T-cell (primary cell): ENCODE measurements at regions not wholly inside any gene's neighbourhood (a gene's known extent, or its start where the extent isn't known, plus 50 kb on each side); places are given as distances from the start of the nearest gene placed in this dataset.

Experiments
- ATAC-seq, 4 experiments: fragments of 200-7000 bp in 3 of 4; fragments of 150-1000 bp in 1 of 4; cut with Tn5 transposase; replicated peaks in 1 of 4; 1 replicate in 3 of 4; 2 replicates in 1 of 4; pipeline ENCODE4 v1.10.0; 2021; ENCODE audit warnings: moderate library complexity in 3 of 4, mild to moderate bottlenecking in 2 of 4, moderate number of reproducible peaks in 1 of 4
- CTCF ChIA-PET, 2 donors: fragments of 300-600 bp; sonication (Branson Sonifier 250); formaldehyde crosslinking; loops; one replicate each; lab custom pipeline; 2022; ENCODE audit warnings: antibody characterized with exemption in 2 of 2; lab: Charles Lee
- POLR2A ChIA-PET, 2 donors: fragments of 300-600 bp; sonication (Branson Sonifier 250); formaldehyde crosslinking; loops; one replicate each; lab custom pipeline; 2022; ENCODE audit warnings: antibody characterized with exemption in 2 of 2; lab: Charles Lee
- DNase-seq, 35 experiments: peaks; one replicate each; pipeline versions ENCODE4 v3.0.0 to v3.0.0-alpha.2; 2013 to 2023
- H3K27ac ChIP-seq: one replicate; pipeline ENCODE4 v1.5.1; 2013; ENCODE audit warnings: low read length
- H3K27me3 ChIP-seq, 2 experiments: replicated peaks in 1 of 2; 1 replicate in 1 of 2; 2 replicates in 1 of 2; pipeline versions ENCODE4 v1.6.1 to v1.7.0; 2013; ENCODE audit warnings: low read length in 1 of 2, mixed read lengths in 1 of 2; ENCODE audit not compliant: control insufficient read depth in 2 of 2, insufficient read depth in 2 of 2; ENCODE audit errors: extremely low read depth in 1 of 2
- H3K36me3 ChIP-seq, 2 donors: 1 replicate in 1 of 2; 2 replicates in 1 of 2; pipeline versions ENCODE4 v1.6.1 to v1.7.0; 2013; ENCODE audit warnings: low read length in 1 of 2; ENCODE audit not compliant: control insufficient read depth in 2 of 2, insufficient read depth in 1 of 2; ENCODE audit errors: extremely low read depth in 1 of 2
- H3K4me1 ChIP-seq, 2 experiments: 1 replicate in 1 of 2; 2 replicates in 1 of 2; pipeline versions ENCODE4 v1.6.1 to v1.7.0; 2013; ENCODE audit warnings: low read length in 2 of 2, mixed read lengths in 1 of 2; ENCODE audit not compliant: insufficient read depth in 2 of 2, control insufficient read depth in 1 of 2; ENCODE audit errors: extremely low read depth in 1 of 2
- H3K4me3 ChIP-seq, 2 donors: 1 replicate in 1 of 2; 2 replicates in 1 of 2; pipeline versions ENCODE4 v1.5.1 to v1.7.0; 2013; ENCODE audit warnings: mild to moderate bottlenecking in 2 of 2, low read length in 1 of 2, moderate library complexity in 1 of 2; ENCODE audit not compliant: control insufficient read depth in 1 of 2; ENCODE audit errors: extremely low read depth in 1 of 2
- H3K9me3 ChIP-seq: 2 replicates; pipeline ENCODE4 v1.7.0; 2013
- H3K27ac Mint-ChIP-seq, 2 donors: one replicate each; pipeline ENCODE4 v1.8.0; 2020 to 2021; ENCODE audit warnings: mild to moderate bottlenecking in 2 of 2, mixed read lengths in 2 of 2
- H3K27me3 Mint-ChIP-seq, 2 donors: one replicate each; pipeline ENCODE4 v1.8.0; 2021 to 2022; ENCODE audit warnings: mixed read lengths in 2 of 2
- H3K36me3 Mint-ChIP-seq: one replicate; pipeline ENCODE4 v1.8.0; 2021; ENCODE audit warnings: mixed read lengths
- H3K4me1 Mint-ChIP-seq, 3 donors: one replicate each; pipeline ENCODE4 v1.8.0; 2020 to 2022; ENCODE audit warnings: mixed read lengths in 3 of 3, mild to moderate bottlenecking in 1 of 3
- H3K4me3 Mint-ChIP-seq, 3 donors: one replicate each; pipeline ENCODE4 v1.8.0; 2020 to 2022; ENCODE audit warnings: mild to moderate bottlenecking in 3 of 3, mixed read lengths in 3 of 3, moderate library complexity in 3 of 3
- H3K9me3 Mint-ChIP-seq, 3 donors: one replicate each; pipeline ENCODE4 v1.8.0; 2020 to 2022; ENCODE audit warnings: mixed read lengths in 3 of 3
- WGBS: methylation state at CpG from one replicate; pipeline ENCODE4 v1.1.5; 2013; ENCODE audit warnings: missing lambda C conversion rate; ENCODE audit not compliant: insufficient coverage; 5-methylcytosine and 5-hydroxymethylcytosine counted together

DNA sequence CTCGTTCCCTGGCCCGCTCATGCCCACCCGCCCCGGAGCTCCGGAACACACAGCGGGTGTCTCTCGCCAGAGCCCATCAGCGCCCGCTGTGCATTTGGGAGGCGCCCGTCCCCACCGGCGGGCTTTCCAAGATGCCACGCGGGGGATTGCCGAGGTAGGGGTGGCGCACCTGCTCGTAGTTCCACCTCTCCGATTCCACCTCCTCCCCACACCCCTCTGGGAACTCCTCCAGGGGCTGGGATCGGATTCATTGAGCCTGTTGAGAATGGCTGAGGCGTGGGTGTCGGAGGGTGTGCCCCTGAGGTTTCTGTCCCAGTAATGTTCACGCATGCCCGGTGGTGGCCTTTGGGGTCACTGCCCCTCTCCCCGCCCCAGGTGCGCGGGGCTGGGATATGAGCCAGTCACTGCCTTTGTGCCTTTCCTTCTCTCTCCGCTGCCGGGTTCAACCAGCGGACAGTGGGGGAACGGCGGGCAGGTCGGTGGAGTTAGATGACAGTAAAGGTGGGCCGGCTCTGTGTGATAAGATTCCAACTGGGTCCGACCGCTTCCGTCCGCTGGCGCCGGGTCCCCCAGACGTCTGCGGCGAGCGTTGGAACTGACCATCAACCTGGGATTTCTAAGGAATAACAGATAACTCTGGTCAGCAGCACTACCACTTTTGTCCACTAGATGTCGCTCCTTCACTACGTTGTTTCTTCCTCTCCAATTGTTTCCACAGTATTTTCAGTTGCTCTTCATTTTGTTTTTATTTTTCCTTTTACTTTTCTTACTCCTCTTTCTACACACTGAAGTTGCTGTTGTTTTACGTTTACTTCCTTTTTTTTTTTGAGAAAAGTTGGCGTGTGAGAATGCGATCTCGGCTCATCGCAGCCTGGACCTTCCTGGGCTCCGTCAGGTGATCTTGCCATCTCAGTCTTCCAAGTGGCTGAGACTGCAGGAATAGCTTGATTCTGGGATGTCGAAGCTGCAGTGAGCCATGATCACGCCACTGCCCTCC, 178.1 kb upstream of the ALG10B start:
- H3K4me3 ChIP-seq = peak overlapping the region; percentile 10 to 21
- peak in 27 of 35 experiments; percentile 4 to 78 (median 33) for DNase-seq

GRCh38 chr12:38139456-38139855, 177.1 kb upstream of the ALG10B start:
- Histone ChIP-seq H3K4me1 (peaks cover 0 to 10% of the 10 kb centered on the region in 2 experiments), H3K27ac (no peak overlapping the region), H3K9me3 (no peaks in the 10 kb centered on the region), H3K27me3 (peaks cover 0 to 24% of the 10 kb centered on the region in 2 experiments), H3K4me3 (no peak overlapping the region), H3K36me3 (no peaks in the 10 kb centered on the region)
- no peaks in the 10 kb centered on the region for H3K36me3 Mint-ChIP-seq
- no peak overlapping the region for H3K27ac Mint-ChIP-seq
- peaks cover 9 to 13% (median 10%) of the 10 kb centered on the region in 3 donors for H3K4me1 Mint-ChIP-seq
- POLR2A ChIA-PET = no interaction called here
- 86% methylated on average over 7 of the region's 13 CpGs for WGBS
- DNase-seq (no peak), ATAC-seq (no peak)
- peak overlapping the region in 1 of 3 donors; percentile 34 for H3K4me3 Mint-ChIP-seq
- H3K9me3 Mint-ChIP-seq = no peaks in the 10 kb centered on the region
- CTCF ChIA-PET = no interaction called here
- H3K27me3 Mint-ChIP-seq = peaks cover 6 to 20% of the 10 kb centered on the region in 2 donors

More for the DNA sequence above, 178.1 kb upstream of the ALG10B start:
- Mint-ChIP-seq H3K36me3 (no peaks in the 10 kb centered on the region), H3K27me3 (peaks cover 6 to 20% of the 10 kb centered on the region in 2 donors), H3K4me3 (peak overlapping the region; percentile 48 to 66 (median 65)), H3K9me3 (no peaks in the 10 kb centered on the region), H3K27ac (peak overlapping the region in 1 of 2 donors; percentile 33), H3K4me1 (peaks cover 9 to 13% (median 10%) of the 10 kb centered on the region in 3 donors)
- ChIA-PET CTCF (interaction anchor here in 1 of 2 donors (1.1 kb wide), 1 partner anchor 15 kb away, joined by 6 read pairs; no protein-coding TSS in a partner anchor), POLR2A (no interaction called here)
- Histone ChIP-seq H3K27me3 (peaks cover 0 to 24% of the 10 kb centered on the region in 2 experiments), H3K9me3 (no peaks in the 10 kb centered on the region), H3K27ac (no peak overlapping the region), H3K36me3 (no peaks in the 10 kb centered on the region), H3K4me1 (peaks cover 0 to 10% of the 10 kb centered on the region in 2 experiments)
- ATAC-seq = peak; percentile 44 to 64 (median 50)
- WGBS = 21% methylated on average over 24 of the region's 54 CpGs

DNA sequence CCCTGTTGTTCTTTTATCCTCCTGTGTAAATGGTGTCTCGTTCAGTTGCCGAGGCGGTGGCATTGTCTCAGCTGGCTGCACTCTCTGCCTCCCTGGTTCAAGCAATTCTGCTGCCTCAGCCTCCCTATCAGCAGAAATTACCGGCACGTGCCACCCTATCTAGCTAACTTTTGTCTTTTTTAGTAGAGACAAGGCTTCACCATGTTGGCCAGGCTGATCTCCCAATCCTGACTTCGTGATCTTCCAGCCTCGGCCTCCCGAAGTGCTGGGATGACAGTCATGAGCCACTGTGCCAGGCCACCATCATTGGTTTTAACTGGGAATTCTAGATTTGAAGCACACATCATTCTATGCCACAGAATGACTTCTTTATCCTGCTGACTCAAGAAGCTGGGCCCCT, 175.3 kb upstream of the ALG10B start:
- 82% methylated on average over 8 of the region's 8 CpGs for WGBS

GRCh38 chr12:38141861-38142260, 174.7 kb upstream of the ALG10B start:
- ChIA-PET POLR2A (no interaction called here), CTCF (no interaction called here)
- Mint-ChIP-seq H3K4me3 (no peak overlapping the region), H3K4me1 (peaks cover 9 to 13% (median 10%) of the 10 kb centered on the region in 3 donors), H3K27ac (no peak overlapping the region), H3K36me3 (no peaks in the 10 kb centered on the region), H3K27me3 (peaks cover 6 to 17% of the 10 kb centered on the region in 2 donors), H3K9me3 (peaks cover 0 to 3% (median 0%) of the 10 kb centered on the region in 3 donors)
- no peak for DNase-seq
- Histone ChIP-seq H3K27ac (no peak overlapping the region), H3K4me3 (no peak overlapping the region), H3K36me3 (no peaks in the 10 kb centered on the region), H3K4me1 (peaks cover 0 to 10% of the 10 kb centered on the region in 2 experiments), H3K27me3 (peaks cover 0 to 17% of the 10 kb centered on the region in 2 experiments), H3K9me3 (no peaks in the 10 kb centered on the region)
- no peak for ATAC-seq
- 84% methylated on average over 7 of the region's 9 CpGs for WGBS

More for the DNA sequence above, 175.3 kb upstream of the ALG10B start:
- ChIA-PET CTCF (no interaction called here), POLR2A (no interaction called here)
- ATAC-seq (no peak), DNase-seq (no peak)
- Mint-ChIP-seq H3K4me1 (peaks cover 9 to 13% (median 10%) of the 10 kb centered on the region in 3 donors), H3K9me3 (no peaks in the 10 kb centered on the region), H3K27ac (no peak overlapping the region), H3K4me3 (no peak overlapping the region), H3K27me3 (peaks cover 6 to 17% of the 10 kb centered on the region in 2 donors), H3K36me3 (no peaks in the 10 kb centered on the region)
- Histone ChIP-seq H3K4me3 (no peak overlapping the region), H3K9me3 (no peaks in the 10 kb centered on the region), H3K4me1 (peaks cover 0 to 10% of the 10 kb centered on the region in 2 experiments), H3K36me3 (no peaks in the 10 kb centered on the region), H3K27ac (no peak overlapping the region), H3K27me3 (peaks cover 0 to 19% of the 10 kb centered on the region in 2 experiments)

DNA sequence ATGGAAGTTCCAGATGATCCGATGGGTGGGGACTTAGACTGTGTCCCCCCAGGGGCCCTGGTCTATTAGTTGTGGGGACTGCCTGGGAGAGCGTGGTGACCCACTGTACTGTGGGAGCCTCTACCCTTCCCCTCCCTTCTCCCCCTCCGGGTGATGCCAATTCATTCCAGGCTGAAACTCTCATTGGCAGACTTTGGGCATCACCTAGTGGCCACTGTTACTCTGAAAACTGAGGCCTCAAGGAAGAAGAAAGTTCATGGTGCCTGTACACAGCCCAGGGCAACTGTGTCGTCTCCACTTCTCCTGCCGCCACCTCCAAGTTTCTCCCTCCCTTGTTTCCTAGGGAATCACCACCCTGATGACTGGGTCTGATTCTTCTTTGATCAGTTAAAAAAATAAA, 173.6 kb upstream of the ALG10B start:
- H3K27ac ChIP-seq = no peak overlapping the region
- Mint-ChIP-seq H3K36me3 (no peaks in the 10 kb centered on the region), H3K27me3 (peaks cover 6 to 11% of the 10 kb centered on the region in 2 donors), H3K27ac (no peak overlapping the region), H3K4me1 (peaks cover 9 to 13% (median 10%) of the 10 kb centered on the region in 3 donors), H3K4me3 (no peak overlapping the region), H3K9me3 (peaks cover 0 to 13% (median 3%) of the 10 kb centered on the region in 3 donors)
- no peaks in the 10 kb centered on the region for H3K9me3 ChIP-seq
- ChIA-PET CTCF (no interaction called here), POLR2A (no interaction called here)
- no peaks in the 10 kb centered on the region for H3K36me3 ChIP-seq
- no peak for ATAC-seq
- no peak overlapping the region for H3K4me3 ChIP-seq
- H3K27me3 ChIP-seq = peaks cover 0 to 8% of the 10 kb centered on the region in 2 experiments
- no peak for DNase-seq
- H3K4me1 ChIP-seq = peaks cover 0 to 10% of the 10 kb centered on the region in 2 experiments
- 80% methylated on average over 2 of the region's 5 CpGs for WGBS

DNA sequence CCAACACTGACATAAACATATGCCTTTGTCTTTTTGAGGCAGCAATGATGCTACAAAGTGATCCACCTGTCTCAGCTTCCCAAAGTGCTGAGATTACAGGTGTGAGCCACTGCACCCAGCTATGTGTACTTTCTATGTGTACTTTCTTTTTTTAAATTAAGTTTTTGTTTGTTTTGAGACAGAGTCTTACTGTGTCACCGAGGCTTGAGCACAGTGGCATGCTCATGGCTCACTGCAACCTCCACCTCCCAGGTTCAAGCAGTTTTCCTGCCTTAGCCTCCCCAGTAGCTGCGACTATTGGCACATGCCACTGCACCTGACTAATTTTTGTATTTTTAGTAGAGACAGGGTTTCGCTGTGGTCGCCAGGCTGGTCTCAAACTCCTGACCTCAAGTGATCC, 172.5 kb upstream of the ALG10B start:
- H3K9me3 ChIP-seq = no peaks in the 10 kb centered on the region
- no peaks in the 10 kb centered on the region for H3K27me3 ChIP-seq
- no peak overlapping the region for H3K27ac ChIP-seq
- peaks cover 0 to under 1% of the 10 kb centered on the region in 2 experiments for H3K4me1 ChIP-seq
- no peak overlapping the region for H3K4me3 Mint-ChIP-seq
- CTCF ChIA-PET = no interaction called here
- WGBS = 100% methylated on average over 2 of the region's 4 CpGs
- H3K27ac Mint-ChIP-seq = no peak overlapping the region
- peaks cover under 1 to 4% (median under 1%) of the 10 kb centered on the region in 3 donors for H3K4me1 Mint-ChIP-seq
- no peaks in the 10 kb centered on the region for H3K36me3 Mint-ChIP-seq
- H3K9me3 Mint-ChIP-seq = peaks cover 3 to 23% (median 3%) of the 10 kb centered on the region in 3 donors
- H3K27me3 Mint-ChIP-seq = peaks cover 0 to under 1% of the 10 kb centered on the region in 2 donors
- DNase-seq = no peak
- ATAC-seq = no peak
- no peak overlapping the region for H3K4me3 ChIP-seq
- POLR2A ChIA-PET = no interaction called here
- H3K36me3 ChIP-seq = no peaks in the 10 kb centered on the region
